ENCODE measurements at regions not wholly inside any gene's neighbourhood (a gene's known extent, or its start where the extent isn't known, plus 50 kb on each side); places are given as distances from the start of the nearest gene placed in this dataset.

GRCh38 chr1:65063025-65063424 lies 85.0 kb upstream of the AK4 start:
- Histone ChIP-seq H2AFZ (ENCODE audit: low read depth) (no peak overlapping the region), H3K27ac (ENCODE audit: low read depth in 2 of 2, low read length in 1 of 2) (no peak overlapping the region), H3K9ac (no peak overlapping the region), H3K4me1 (ENCODE audit: control insufficient read depth in 1 of 2, insufficient read depth in 2 of 2, low read depth in 1 of 2, low read length in 1 of 2) (peaks cover 8 to 12% of the 10 kb centered on the region in 2 experiments; a peak in 3 of 4 replicates), H3K27me3 (ENCODE audit: insufficient read depth) (no peaks in the 10 kb centered on the region), H3K4me2 (no peak overlapping the region), H3K9me2 (no peaks in the 10 kb centered on the region), H4K20me1 (ENCODE audit: insufficient read depth) (peaks cover 6% of the 10 kb centered on the region; the same call in 1 of the 2 replicates), H3K4me3 (ENCODE audit: low read depth in 2 of 2, low read length in 1 of 2) (no peak overlapping the region; a peak in 1 of 4 replicates), H3K79me2 (ENCODE audit: insufficient read depth) (peaks cover 6% of the 10 kb centered on the region; the same call in 1 of the 2 replicates), H3K9me3 (no peaks in the 10 kb centered on the region), H3F3A (replicated peaks; ENCODE audit: insufficient read depth) (peaks cover 2% of the 10 kb centered on the region), H3K36me3 (replicated peaks in 1 of 2; ENCODE audit: control insufficient read depth in 1 of 2, insufficient read depth in 2 of 2, low read length in 1 of 2) (peaks cover 0 to 4% of the 10 kb centered on the region in 2 experiments)
- 81% methylated on average over 6 of the region's 6 CpGs for WGBS (ENCODE audit: low lambda C conversion rate)
- TF ChIP-seq RAD21 (IDR thresholded peaks at IDR 0.05; ENCODE audit: low read length), result peak; percentile 52
- TF ChIP-seq SMC3 (IDR thresholded peaks at IDR 0.05; ENCODE audit: low read depth, low read length), result 0 out of 2 replicates have a peak, but pooled peaks have one; percentile 18
- TF ChIP-seq IRF3 (IDR thresholded peaks at IDR 0.05; ENCODE audit: low read depth, low read length), result no peak
- TF ChIP-seq CTCF (IDR thresholded peaks at IDR 0.05), result peak; percentile 18; the same call in 1 of the 2 replicates
- POLR2A ChIA-PET, result no interaction called here
- CTCF ChIA-PET, result interaction anchor here (0.9 to 5.5 kb wide), 7 partner anchors 13 to 625 kb away, joined by 3 to 45 read pairs (median 5); no protein-coding TSS in a partner anchor
- DNase-seq, result no peak

- no peak for DNase-seq
- Histone ChIP-seq H2AFZ (ENCODE audit: low read depth) (no peak overlapping the region), H3F3A (replicated peaks; ENCODE audit: insufficient read depth) (peaks cover 2% of the 10 kb centered on the region), H3K4me2 (0 out of 2 replicates have a peak overlapping the region, but pooled peaks have one; percentile 84), H3K9ac (no peak overlapping the region), H3K27me3 (ENCODE audit: insufficient read depth) (no peaks in the 10 kb centered on the region), H3K4me3 (ENCODE audit: low read depth in 2 of 2, low read length in 1 of 2) (no peak overlapping the region), H3K27ac (ENCODE audit: low read depth in 2 of 2, low read length in 1 of 2) (no peak overlapping the region), H3K9me3 (no peaks in the 10 kb centered on the region), H3K4me1 (ENCODE audit: control insufficient read depth in 1 of 2, insufficient read depth in 2 of 2, low read depth in 1 of 2, low read length in 1 of 2) (peaks cover 12 to 16% of the 10 kb centered on the region in 2 experiments; a peak in 3 of 4 replicates), H3K79me2 (ENCODE audit: insufficient read depth) (peaks cover 6% of the 10 kb centered on the region; the same call in 1 of the 2 replicates), H3K36me3 (replicated peaks in 1 of 2; ENCODE audit: control insufficient read depth in 1 of 2, insufficient read depth in 2 of 2, low read length in 1 of 2) (no peaks in the 10 kb centered on the region), H4K20me1 (ENCODE audit: insufficient read depth) (no peaks in the 10 kb centered on the region; the same call in 1 of the 2 replicates), H3K9me2 (no peaks in the 10 kb centered on the region)
- ChIA-PET CTCF (interaction anchor here (0.6 to 5.5 kb wide), 9 partner anchors 11 to 623 kb away, joined by 3 to 45 read pairs (median 4); no protein-coding TSS in a partner anchor), POLR2A (no interaction called here)
- TF ChIP-seq ELF1 (IDR thresholded peaks at IDR 0.05) (no peak), MAX (IDR thresholded peaks at IDR 0.05; ENCODE audit: low read depth) (no peak), FOXM1 (IDR thresholded peaks at IDR 0.05; ENCODE audit: low read depth) (no peak), RXRA (IDR thresholded peaks at IDR 0.05; ENCODE audit: borderline replicate concordance, low read depth) (no peak), RAD21 (IDR thresholded peaks at IDR 0.05; ENCODE audit: low read length) (no peak), FOXJ3 (CRISPR knock-in tag; IDR thresholded peaks at IDR 0.05) (no peak), REST (IDR thresholded peaks at IDR 0.05; ENCODE audit: low read depth, low read length) (no peak), EP300 (IDR thresholded peaks at IDR 0.05; ENCODE audit: borderline replicate concordance in 1 of 2, low read depth in 1 of 2, low read length in 1 of 2) (no peak), RCOR1 (IDR thresholded peaks at IDR 0.05; ENCODE audit: low read length) (no peak), TCF12 (IDR thresholded peaks at IDR 0.05) (no peak), TEAD4 (IDR thresholded peaks at IDR 0.05; ENCODE audit: borderline replicate concordance, insufficient read depth) (no peak), FOSL2 (IDR thresholded peaks at IDR 0.05; ENCODE audit: borderline replicate concordance, low read depth) (no peak), RFX5 (IDR thresholded peaks at IDR 0.05; ENCODE audit: low read length) (no peak), TAF1 (IDR thresholded peaks at IDR 0.05; ENCODE audit: borderline replicate concordance, low read depth, low read length) (no peak), SIN3A (IDR thresholded peaks at IDR 0.05; ENCODE audit: borderline replicate concordance, low read depth, low read length) (no peak), GATA2 (CRISPR knock-in tag; IDR thresholded peaks at IDR 0.05) (no peak), IRF3 (IDR thresholded peaks at IDR 0.05; ENCODE audit: low read depth, low read length) (no peak)
Observed at GRCh38 chr1:65064981-65065380, 83.0 kb upstream of the AK4 start.
